Natural killer cell (primary cell): ENCODE measurements at regions not wholly inside any gene's neighbourhood (a gene's known extent, or its start where the extent isn't known, plus 50 kb on each side); places are given as distances from the start of the nearest gene placed in this dataset.

Source experiments
- ATAC-seq, 3 donors: fragments of 150-1000 bp in 2 of 3; fragments of 200-7000 bp in 1 of 3; cut with Tn5 transposase; 1 replicate in 1 of 3; 2 replicates in 2 of 3; pipeline ENCODE4 v1.10.0; 2021; ENCODE audit warnings: mild to moderate bottlenecking in 2 of 3, moderate library complexity in 2 of 3
- DNase-seq, 2 donors: peaks; one replicate each; pipeline versions ENCODE4 v3.0.0 to v3.0.0-alpha.2; 2013 to 2021; ENCODE audit warnings: mixed read lengths in 1 of 2
- H3K27ac ChIP-seq: one replicate; pipeline ENCODE4 v1.5.1; 2013; ENCODE audit warnings: mild to moderate bottlenecking, low read length
- H3K27me3 ChIP-seq: one replicate; pipeline ENCODE4 v1.6.1; 2013; ENCODE audit warnings: low read length; ENCODE audit not compliant: control insufficient read depth, insufficient read depth
- H3K36me3 ChIP-seq: one replicate; pipeline ENCODE4 v1.6.1; 2013; ENCODE audit warnings: low read length; ENCODE audit not compliant: control insufficient read depth, insufficient read depth
- H3K4me1 ChIP-seq: one replicate; pipeline ENCODE4 v1.6.1; 2013; ENCODE audit warnings: low read length; ENCODE audit not compliant: control insufficient read depth, insufficient read depth
- H3K4me3 ChIP-seq: one replicate; pipeline ENCODE4 v1.5.1; 2013; ENCODE audit warnings: low read length
- H3K9me3 ChIP-seq: one replicate; pipeline ENCODE4 v1.6.1; 2013; ENCODE audit warnings: low read length; ENCODE audit not compliant: control insufficient read depth, insufficient read depth
- H3K27ac Mint-ChIP-seq, 2 donors: one replicate each; pipeline ENCODE4 v1.8.0; 2022; ENCODE audit warnings: mild to moderate bottlenecking in 2 of 2, mixed read lengths in 2 of 2, moderate library complexity in 1 of 2
- H3K27me3 Mint-ChIP-seq, 2 donors: one replicate each; pipeline ENCODE4 v1.8.0; 2022; ENCODE audit warnings: low read depth in 2 of 2, mixed read lengths in 2 of 2
- H3K36me3 Mint-ChIP-seq: one replicate; pipeline ENCODE4 v1.8.0; 2022; ENCODE audit warnings: mixed read lengths
- H3K4me1 Mint-ChIP-seq, 2 donors: one replicate each; pipeline ENCODE4 v1.8.0; 2022; ENCODE audit warnings: mixed read lengths in 2 of 2
- H3K4me3 Mint-ChIP-seq: one replicate; pipeline ENCODE4 v1.8.0; 2022; ENCODE audit warnings: mild to moderate bottlenecking, moderate library complexity, mixed read lengths
- H3K9me3 Mint-ChIP-seq, 2 donors: one replicate each; pipeline ENCODE4 v1.8.0; 2022; ENCODE audit warnings: mixed read lengths in 2 of 2
- WGBS: methylation state at CpG from one replicate; pipeline ENCODE4 v1.1.7; 2013; ENCODE audit warnings: missing lambda C conversion rate; ENCODE audit not compliant: insufficient coverage; 5-methylcytosine and 5-hydroxymethylcytosine counted together
- intact Hi-C: fragments of 100-400 bp; cut with micrococcal nuclease; formaldehyde crosslinking; loops from one replicate; pipeline ENCODE4 v1.14.2; 2022
- TF ChIP-seq, protein P1 (sequence below): fragments of 200-600 bp; IDR thresholded peaks from one replicate; pipeline ENCODE4 v1.8.0; 2022; ENCODE audit warnings: antibody characterized with exemption

- TF ChIP-seq, protein P1, sequence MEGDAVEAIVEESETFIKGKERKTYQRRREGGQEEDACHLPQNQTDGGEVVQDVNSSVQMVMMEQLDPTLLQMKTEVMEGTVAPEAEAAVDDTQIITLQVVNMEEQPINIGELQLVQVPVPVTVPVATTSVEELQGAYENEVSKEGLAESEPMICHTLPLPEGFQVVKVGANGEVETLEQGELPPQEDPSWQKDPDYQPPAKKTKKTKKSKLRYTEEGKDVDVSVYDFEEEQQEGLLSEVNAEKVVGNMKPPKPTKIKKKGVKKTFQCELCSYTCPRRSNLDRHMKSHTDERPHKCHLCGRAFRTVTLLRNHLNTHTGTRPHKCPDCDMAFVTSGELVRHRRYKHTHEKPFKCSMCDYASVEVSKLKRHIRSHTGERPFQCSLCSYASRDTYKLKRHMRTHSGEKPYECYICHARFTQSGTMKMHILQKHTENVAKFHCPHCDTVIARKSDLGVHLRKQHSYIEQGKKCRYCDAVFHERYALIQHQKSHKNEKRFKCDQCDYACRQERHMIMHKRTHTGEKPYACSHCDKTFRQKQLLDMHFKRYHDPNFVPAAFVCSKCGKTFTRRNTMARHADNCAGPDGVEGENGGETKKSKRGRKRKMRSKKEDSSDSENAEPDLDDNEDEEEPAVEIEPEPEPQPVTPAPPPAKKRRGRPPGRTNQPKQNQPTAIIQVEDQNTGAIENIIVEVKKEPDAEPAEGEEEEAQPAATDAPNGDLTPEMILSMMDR: no peak
- no peak overlapping the region for H3K27ac ChIP-seq
- no peak for DNase-seq
- H3K4me1 ChIP-seq: no peaks in the 10 kb centered on the region
- H3K27me3 ChIP-seq: no peaks in the 10 kb centered on the region
- ATAC-seq: no peak
- H3K9me3 Mint-ChIP-seq: peaks cover 6% of the 10 kb centered on the region in 2 donors
- no peaks in the 10 kb centered on the region for H3K27me3 Mint-ChIP-seq
- no peaks in the 10 kb centered on the region for H3K36me3 Mint-ChIP-seq
- no peaks in the 10 kb centered on the region for H3K9me3 ChIP-seq
- intact Hi-C loops: no loop called here
- no peaks in the 10 kb centered on the region for H3K36me3 ChIP-seq
- no peak overlapping the region for H3K27ac Mint-ChIP-seq
- H3K4me3 Mint-ChIP-seq: no peak overlapping the region
- H3K4me3 ChIP-seq: no peak overlapping the region
- no peaks in the 10 kb centered on the region for H3K4me1 Mint-ChIP-seq
Measured at GRCh38 chr4:67204441-67204840, 340.9 kb downstream of the CENPC start.

GRCh38 chr4:67201334-67201733 lies 344.0 kb downstream of the CENPC start:
- H3K4me3 Mint-ChIP-seq: no peak overlapping the region
- Histone ChIP-seq H3K27ac (no peak overlapping the region), H3K27me3 (no peaks in the 10 kb centered on the region), H3K4me1 (no peaks in the 10 kb centered on the region), H3K9me3 (no peaks in the 10 kb centered on the region), H3K4me3 (no peak overlapping the region), H3K36me3 (no peaks in the 10 kb centered on the region)
- DNase-seq (no peak), ATAC-seq (no peak)
- no peaks in the 10 kb centered on the region for H3K36me3 Mint-ChIP-seq
- H3K27me3 Mint-ChIP-seq: no peaks in the 10 kb centered on the region
- no peak overlapping the region for H3K27ac Mint-ChIP-seq
- TF ChIP-seq, protein P1: no peak
- no peaks in the 10 kb centered on the region for H3K4me1 Mint-ChIP-seq
- peaks cover 4 to 6% of the 10 kb centered on the region in 2 donors for H3K9me3 Mint-ChIP-seq
- 29% methylated on average over 2 of the region's 3 CpGs for WGBS
- intact Hi-C loops: no loop called here

DNA sequence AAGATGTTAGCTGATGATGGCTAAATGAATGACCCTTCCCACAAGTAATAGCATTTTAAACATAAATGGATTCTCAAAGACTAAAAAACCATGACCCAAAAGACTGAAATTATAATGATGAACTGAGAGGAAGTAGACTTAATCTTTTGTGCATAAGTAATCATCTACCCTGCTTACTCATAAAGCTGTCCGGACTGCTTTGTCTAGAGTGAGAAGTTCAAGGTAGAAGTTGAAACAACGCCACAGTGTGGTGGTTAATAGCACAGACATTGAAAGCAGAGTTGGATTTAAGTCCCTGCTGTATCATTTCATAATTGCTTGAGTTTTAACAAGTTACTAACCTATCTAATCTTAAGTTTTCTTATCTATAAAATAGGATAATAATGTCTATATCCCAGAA lies 346.6 kb downstream of the CENPC start:
- Mint-ChIP-seq H3K36me3 (no peaks in the 10 kb centered on the region), H3K9me3 (peaks cover 2 to 7% of the 10 kb centered on the region in 2 donors), H3K27ac (no peak overlapping the region), H3K27me3 (no peaks in the 10 kb centered on the region), H3K4me1 (no peaks in the 10 kb centered on the region), H3K4me3 (no peak overlapping the region)
- Histone ChIP-seq H3K9me3 (no peaks in the 10 kb centered on the region), H3K4me1 (no peaks in the 10 kb centered on the region), H3K27me3 (no peaks in the 10 kb centered on the region), H3K36me3 (no peaks in the 10 kb centered on the region), H3K4me3 (no peak overlapping the region), H3K27ac (no peak overlapping the region)
- intact Hi-C loops: no loop called here
- 52% methylated on average over 2 of the region's 2 CpGs for whole genome bisulfite sequencing
- TF ChIP-seq, protein P1: no peak
- DNase-seq: no peak
- no peak for ATAC-seq

GRCh38 chr4:67167849-67168248 lies 377.5 kb downstream of the CENPC start:
- Mint-ChIP-seq H3K9me3 (peaks cover 3 to 7% of the 10 kb centered on the region in 2 donors), H3K4me3 (no peak overlapping the region), H3K36me3 (no peaks in the 10 kb centered on the region), H3K27me3 (no peaks in the 10 kb centered on the region), H3K27ac (no peak overlapping the region), H3K4me1 (no peaks in the 10 kb centered on the region)
- TF ChIP-seq, protein P1: no peak
- ATAC-seq: no peak
- H3K27ac ChIP-seq: no peak overlapping the region
- intact Hi-C loops: no loop called here
- no peak overlapping the region for H3K4me3 ChIP-seq
- H3K27me3 ChIP-seq: no peaks in the 10 kb centered on the region
- WGBS: 100% methylated on average over 2 of the region's 3 CpGs
- H3K36me3 ChIP-seq: no peaks in the 10 kb centered on the region
- no peak for DNase-seq
- H3K4me1 ChIP-seq: no peaks in the 10 kb centered on the region
- H3K9me3 ChIP-seq: no peaks in the 10 kb centered on the region
